K562 (cell line): ENCODE measurements at regions not wholly inside any gene's neighbourhood (a gene's known extent, or its start where the extent isn't known, plus 50 kb on each side); places are given as distances from the start of the nearest gene placed in this dataset.

ENCODE experiments used
- KLF16 ChIP-seq: IDR thresholded peaks from 2 replicates; pipeline ENCODE4 v1.6.1; 2016; ENCODE audit warnings: antibody characterized with exemption
- NFIC ChIP-seq: fragments of 450-650 bp; IDR thresholded peaks from 2 replicates; pipeline ENCODE4 v1.6.1; 2017; ENCODE audit warnings: mild to moderate bottlenecking, inconsistent platforms
- TEAD4 ChIP-seq, 2 experiments: sonication (generic) in 1 of 2; formaldehyde crosslinking in 1 of 2; IDR thresholded peaks; 2 replicates each; pipeline versions ENCODE4 v1.6.1 to v1.8.0; 2012 to 2022; ENCODE audit warnings: borderline replicate concordance in 1 of 2, inconsistent platforms in 1 of 2, low read length in 1 of 2, mild to moderate bottlenecking in 1 of 2, missing genetic modification reagents in 1 of 2
- TSC22D4 ChIP-seq: fragments of 450-650 bp; IDR thresholded peaks from 2 replicates; pipeline ENCODE4 v1.6.1; 2016; ENCODE audit warnings: missing genetic modification characterization, missing biosample characterization, control low read depth
- ZNF274 ChIP-seq: IDR thresholded peaks from 2 replicates; pipeline ENCODE4 v1.6.1; 2011; ENCODE audit warnings: low read depth, mild to moderate bottlenecking, low read length, moderate library complexity, borderline replicate concordance
- TF ChIP-seq, protein P1 (sequence below), 3 experiments: IDR thresholded peaks in 2 of 3; conservative IDR thresholded peaks in 1 of 3; 2 replicates each; pipeline ENCODE4 v1.5.1; 2011 to 2012; ENCODE audit warnings: low read length in 3 of 3, mild to moderate bottlenecking in 3 of 3, control low read depth in 2 of 3, improper control_type of control experiment in 1 of 3, inconsistent platforms in 1 of 3, low read depth in 1 of 3, mixed read lengths in 1 of 3, moderate library complexity in 1 of 3; ENCODE audit not compliant: insufficient read depth in 2 of 3
- TF ChIP-seq, protein P2 (sequence below): fragments of 250-450 bp; sonication (Bioruptor Pico); IDR thresholded peaks from 2 replicates; pipeline ENCODE4 v1.8.0; 2021; ENCODE audit warnings: mild to moderate bottlenecking, moderate library complexity

DNA sequence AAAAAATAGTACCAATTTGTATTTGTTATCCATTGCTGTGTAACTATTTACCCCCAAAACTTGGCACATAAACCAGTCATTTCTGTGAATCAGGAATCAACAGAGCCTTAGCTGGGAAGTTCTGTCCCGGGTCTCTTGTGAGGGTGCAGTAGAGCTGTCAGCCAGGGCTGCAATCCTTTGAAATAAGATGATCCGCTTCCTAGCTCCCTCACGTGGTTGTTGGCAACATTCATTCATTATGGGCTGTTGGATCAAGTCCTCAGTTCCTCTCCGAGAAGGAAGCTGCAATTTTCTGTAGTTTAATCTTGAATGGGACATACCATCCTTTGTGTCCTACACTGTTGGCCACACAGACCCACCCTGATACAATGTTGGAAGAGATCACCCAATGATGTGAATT is 277.2 kb downstream of the SUCLA2 start:
- TF ChIP-seq KLF16 (no peak), NFIC (no peak), TEAD4 (IDR thresholded peaks at IDR 0.05; ENCODE audit: low read length) (no peak), TEAD4 (CRISPR knock-in tag; IDR thresholded peaks at IDR 0.05; ENCODE audit: borderline replicate concordance) (no peak), ZNF274 (no peak), TSC22D4 (no peak)
- TF ChIP-seq, protein P1, sequence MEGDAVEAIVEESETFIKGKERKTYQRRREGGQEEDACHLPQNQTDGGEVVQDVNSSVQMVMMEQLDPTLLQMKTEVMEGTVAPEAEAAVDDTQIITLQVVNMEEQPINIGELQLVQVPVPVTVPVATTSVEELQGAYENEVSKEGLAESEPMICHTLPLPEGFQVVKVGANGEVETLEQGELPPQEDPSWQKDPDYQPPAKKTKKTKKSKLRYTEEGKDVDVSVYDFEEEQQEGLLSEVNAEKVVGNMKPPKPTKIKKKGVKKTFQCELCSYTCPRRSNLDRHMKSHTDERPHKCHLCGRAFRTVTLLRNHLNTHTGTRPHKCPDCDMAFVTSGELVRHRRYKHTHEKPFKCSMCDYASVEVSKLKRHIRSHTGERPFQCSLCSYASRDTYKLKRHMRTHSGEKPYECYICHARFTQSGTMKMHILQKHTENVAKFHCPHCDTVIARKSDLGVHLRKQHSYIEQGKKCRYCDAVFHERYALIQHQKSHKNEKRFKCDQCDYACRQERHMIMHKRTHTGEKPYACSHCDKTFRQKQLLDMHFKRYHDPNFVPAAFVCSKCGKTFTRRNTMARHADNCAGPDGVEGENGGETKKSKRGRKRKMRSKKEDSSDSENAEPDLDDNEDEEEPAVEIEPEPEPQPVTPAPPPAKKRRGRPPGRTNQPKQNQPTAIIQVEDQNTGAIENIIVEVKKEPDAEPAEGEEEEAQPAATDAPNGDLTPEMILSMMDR (IDR thresholded peaks at IDR 0.05 in 2 of 3, conservative IDR thresholded peaks at IDR 0.05 in 1 of 3; ENCODE audit: insufficient read depth in 2 of 3, low read depth in 1 of 3, low read length in 3 of 3) = no peak
- TF ChIP-seq, protein P2, sequence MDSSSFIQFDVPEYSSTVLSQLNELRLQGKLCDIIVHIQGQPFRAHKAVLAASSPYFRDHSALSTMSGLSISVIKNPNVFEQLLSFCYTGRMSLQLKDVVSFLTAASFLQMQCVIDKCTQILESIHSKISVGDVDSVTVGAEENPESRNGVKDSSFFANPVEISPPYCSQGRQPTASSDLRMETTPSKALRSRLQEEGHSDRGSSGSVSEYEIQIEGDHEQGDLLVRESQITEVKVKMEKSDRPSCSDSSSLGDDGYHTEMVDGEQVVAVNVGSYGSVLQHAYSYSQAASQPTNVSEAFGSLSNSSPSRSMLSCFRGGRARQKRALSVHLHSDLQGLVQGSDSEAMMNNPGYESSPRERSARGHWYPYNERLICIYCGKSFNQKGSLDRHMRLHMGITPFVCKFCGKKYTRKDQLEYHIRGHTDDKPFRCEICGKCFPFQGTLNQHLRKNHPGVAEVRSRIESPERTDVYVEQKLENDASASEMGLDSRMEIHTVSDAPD (CRISPR knock-in tag) = no peak
